ENCODE measurements at regions not wholly inside any gene's neighbourhood (a gene's known extent, or its start where the extent isn't known, plus 50 kb on each side); places are given as distances from the start of the nearest gene placed in this dataset.

DNA sequence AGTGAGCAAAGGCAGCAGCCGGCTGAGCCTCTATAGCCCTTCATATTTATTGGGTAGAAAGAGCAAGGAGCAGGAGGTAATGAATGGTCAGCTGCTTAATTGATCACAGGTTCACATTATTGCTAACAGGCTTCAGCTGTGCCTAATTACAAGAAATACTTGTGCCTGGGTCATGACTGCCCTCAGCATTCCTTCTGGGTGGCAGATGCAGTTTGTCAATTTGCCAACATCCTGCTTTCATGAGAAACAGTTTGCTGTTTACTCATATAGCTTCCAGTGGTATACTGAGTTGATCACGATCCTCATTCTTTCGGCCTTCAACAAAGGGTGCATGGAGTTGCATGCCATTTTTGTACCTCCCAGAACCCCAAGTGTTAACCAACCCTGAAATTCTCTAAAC is 81.0 kb upstream of the PLEKHG7 start:
- H3K9me3 Mint-ChIP-seq = peaks cover 5% of the 10 kb centered on the region
- H3K4me3 Mint-ChIP-seq = no peak overlapping the region
- no peak overlapping the region for H3K27ac Mint-ChIP-seq
- H3K36me3 Mint-ChIP-seq = no peaks in the 10 kb centered on the region
- no peaks in the 10 kb centered on the region for H3K4me1 Mint-ChIP-seq
- H3K27me3 Mint-ChIP-seq = no peaks in the 10 kb centered on the region
- ATAC-seq = no peak

DNA sequence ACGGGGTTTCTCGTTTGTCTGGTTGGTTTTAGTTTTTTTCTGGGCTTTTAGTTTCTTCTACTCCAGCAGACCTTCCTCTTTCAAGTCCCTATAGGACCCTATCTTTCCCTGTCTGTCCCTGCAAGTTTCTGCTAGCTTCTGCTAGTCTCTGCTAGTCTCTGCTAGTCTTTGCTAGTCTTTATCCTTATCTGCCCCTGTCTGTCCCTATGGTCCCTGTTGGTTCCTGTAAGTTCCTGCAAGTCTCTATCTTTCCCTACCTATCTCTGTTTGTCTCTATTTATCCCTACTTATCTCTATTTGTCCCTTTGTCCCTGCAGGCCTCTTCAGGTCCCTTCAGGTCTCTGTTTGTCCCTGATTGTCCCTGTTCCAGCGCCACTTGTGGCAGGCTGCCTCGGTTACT is 81.5 kb upstream of the PLEKHG7 start:
- Mint-ChIP-seq H3K36me3 (no peaks in the 10 kb centered on the region), H3K27me3 (no peaks in the 10 kb centered on the region), H3K4me3 (no peak overlapping the region), H3K27ac (no peak overlapping the region), H3K4me1 (no peaks in the 10 kb centered on the region), H3K9me3 (peaks cover 5% of the 10 kb centered on the region)
- ATAC-seq = no peak

DNA sequence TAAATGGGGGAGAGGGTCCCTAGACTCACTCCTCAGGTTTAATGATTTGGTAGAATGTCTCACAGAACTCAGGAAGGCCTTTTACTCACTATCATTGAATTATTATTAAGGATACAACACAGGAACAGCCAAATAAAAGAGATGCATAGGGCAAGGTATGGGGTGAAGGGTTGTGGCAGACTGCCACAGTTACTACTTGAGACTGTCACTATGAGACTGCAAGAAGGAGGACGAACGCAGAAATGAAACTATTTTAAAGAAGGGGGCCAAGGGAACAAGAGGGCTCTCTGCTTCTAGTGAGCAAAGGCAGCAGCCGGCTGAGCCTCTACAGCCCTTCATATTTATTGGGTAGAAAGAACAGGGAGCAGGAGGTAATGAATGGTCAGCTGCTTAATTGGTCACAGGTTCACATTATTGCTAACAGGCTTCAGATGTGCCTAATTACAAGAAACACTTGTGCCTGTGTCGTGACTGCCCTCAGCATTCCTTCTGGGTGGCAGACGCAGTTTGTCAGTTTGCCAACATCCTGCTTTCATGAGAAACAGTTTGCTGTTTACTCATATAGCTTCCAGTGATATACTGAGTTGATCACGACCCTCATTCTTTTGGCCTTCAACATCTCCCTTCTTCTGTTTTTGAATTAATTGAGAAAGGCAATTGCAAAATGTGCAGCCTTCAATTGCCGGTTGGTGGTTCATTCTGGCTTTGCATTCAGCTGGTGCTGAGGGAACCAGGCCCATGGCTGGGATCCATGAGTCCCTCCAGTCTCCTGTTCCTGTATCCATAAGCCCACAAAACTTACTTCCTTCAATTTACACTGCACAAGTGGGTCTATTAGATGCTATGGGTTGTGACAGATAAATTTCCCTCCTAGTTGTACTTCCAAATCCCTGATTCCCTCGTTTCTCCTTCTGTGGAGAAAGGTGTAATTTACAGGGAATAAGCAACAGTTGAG is 82.8 kb upstream of the PLEKHG7 start:
- Mint-ChIP-seq H3K4me1 (no peaks in the 10 kb centered on the region), H3K27ac (peak overlapping the region; percentile 36), H3K9me3 (peaks cover 5% of the 10 kb centered on the region), H3K36me3 (no peaks in the 10 kb centered on the region), H3K4me3 (no peak overlapping the region), H3K27me3 (no peaks in the 10 kb centered on the region)
- no peak for ATAC-seq

DNA sequence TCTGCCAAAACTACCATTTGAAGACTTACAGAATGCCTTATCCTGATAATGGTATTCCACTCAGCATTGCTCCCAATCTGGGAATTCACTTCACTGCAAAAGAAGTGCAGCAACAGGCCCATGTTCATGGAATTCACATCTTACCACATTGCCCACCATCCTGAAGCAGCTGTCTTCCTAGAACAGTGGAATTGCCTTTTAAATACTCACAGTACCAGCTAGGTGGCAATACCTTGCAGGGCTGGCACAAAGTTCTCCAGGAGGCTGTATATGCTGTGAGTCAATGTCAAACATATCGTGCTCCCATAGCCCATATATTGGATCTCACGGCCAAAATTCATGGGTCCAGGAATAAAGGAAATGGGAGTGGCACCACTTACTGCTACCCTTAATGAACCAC is 83.8 kb upstream of the PLEKHG7 start:
- Mint-ChIP-seq H3K27me3 (no peaks in the 10 kb centered on the region), H3K4me3 (no peak overlapping the region), H3K27ac (no peak overlapping the region), H3K4me1 (no peaks in the 10 kb centered on the region), H3K36me3 (no peaks in the 10 kb centered on the region), H3K9me3 (peaks cover 5% of the 10 kb centered on the region)
- no peak for ATAC-seq

DNA sequence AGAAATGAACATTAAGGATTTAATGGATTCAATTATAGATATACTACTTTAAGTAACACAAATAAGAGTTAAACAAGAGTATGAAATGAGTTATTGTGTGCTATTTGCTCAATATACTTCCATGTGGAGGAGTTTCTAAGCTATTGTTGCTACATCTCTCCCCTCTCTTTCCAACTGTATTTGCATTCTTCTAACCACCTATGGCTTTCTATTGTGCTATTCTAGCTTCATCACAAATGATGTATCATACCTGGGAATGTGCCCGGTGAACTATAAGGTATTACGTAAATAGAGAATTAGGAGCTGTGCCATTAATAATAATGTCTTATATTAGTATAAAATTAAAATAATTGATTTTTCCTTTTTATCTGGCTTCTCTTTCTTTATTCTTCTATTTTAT is 87.1 kb upstream of the PLEKHG7 start:
- H3K4me3 Mint-ChIP-seq = no peak overlapping the region

DNA sequence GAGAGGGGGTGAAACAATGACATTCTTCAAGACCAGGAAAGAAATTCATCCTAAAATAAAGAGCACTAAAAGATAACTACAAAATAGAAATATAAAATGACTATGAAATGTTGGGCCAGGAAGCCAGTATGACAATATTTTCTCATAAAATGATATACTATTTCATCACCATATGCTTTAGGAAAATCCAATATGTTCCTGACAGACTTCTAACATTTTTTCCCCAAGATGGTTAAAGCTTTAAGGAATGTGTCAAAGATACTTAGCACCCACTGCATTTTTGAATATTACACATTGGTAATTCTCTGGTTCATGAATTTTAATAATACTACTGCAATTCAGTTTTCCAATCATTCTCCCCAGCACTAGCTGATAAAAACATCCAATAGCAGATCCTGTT is 87.7 kb upstream of the PLEKHG7 start:
- Mint-ChIP-seq H3K27me3 (no peaks in the 10 kb centered on the region), H3K4me1 (no peaks in the 10 kb centered on the region), H3K9me3 (no peaks in the 10 kb centered on the region), H3K36me3 (no peaks in the 10 kb centered on the region), H3K4me3 (no peak overlapping the region), H3K27ac (no peak overlapping the region)
- ATAC-seq = no peak

More for the DNA sequence above, 87.1 kb upstream of the PLEKHG7 start:
- Mint-ChIP-seq H3K27ac (no peak overlapping the region), H3K4me1 (no peaks in the 10 kb centered on the region), H3K36me3 (no peaks in the 10 kb centered on the region), H3K9me3 (no peaks in the 10 kb centered on the region), H3K27me3 (no peaks in the 10 kb centered on the region)
- ATAC-seq = no peak

DNA sequence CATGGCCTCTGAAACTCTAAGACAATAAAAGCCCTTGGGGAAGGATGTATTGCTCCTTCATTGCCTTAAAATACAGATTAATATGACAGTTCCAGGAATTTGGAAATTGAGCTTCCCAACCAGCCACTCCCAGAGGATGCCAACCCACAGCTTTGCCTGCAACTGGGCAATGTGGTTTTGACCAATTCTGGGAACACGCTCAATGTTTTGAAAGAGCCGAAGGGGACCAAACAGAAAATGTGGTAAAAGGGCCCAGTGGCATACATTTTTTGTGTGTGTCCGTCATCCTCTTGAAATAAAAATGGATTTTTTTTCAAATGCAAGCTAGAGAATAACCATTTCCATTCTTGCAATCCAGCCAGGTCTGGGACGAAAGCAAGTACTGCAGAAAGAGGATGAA is 88.3 kb upstream of the PLEKHG7 start:
- H3K27me3 Mint-ChIP-seq = no peaks in the 10 kb centered on the region
- H3K4me1 Mint-ChIP-seq = no peaks in the 10 kb centered on the region
- H3K27ac Mint-ChIP-seq = no peak overlapping the region
- no peak for ATAC-seq
- H3K36me3 Mint-ChIP-seq = no peaks in the 10 kb centered on the region
- no peaks in the 10 kb centered on the region for H3K9me3 Mint-ChIP-seq
- no peak overlapping the region for H3K4me3 Mint-ChIP-seq

DNA sequence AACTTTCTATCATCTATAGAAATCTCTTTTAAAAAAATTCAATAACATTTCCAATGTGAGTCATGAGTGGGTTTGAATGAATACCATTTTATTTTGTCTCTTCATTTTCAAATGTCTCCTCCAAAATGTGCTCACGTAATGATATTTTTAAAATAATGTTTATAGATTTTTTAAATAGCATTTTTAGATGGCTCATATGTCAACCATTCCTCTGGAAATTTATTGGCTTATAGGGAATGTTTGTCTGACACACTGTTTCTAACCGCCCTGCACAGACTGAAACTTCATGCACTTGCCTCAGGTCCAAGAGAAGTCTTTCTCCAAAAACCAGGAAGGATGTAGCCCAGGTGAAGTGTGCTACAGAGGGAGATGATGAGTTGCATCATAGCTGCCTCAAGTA is 88.8 kb upstream of the PLEKHG7 start:
- Mint-ChIP-seq H3K4me3 (no peak overlapping the region), H3K4me1 (no peaks in the 10 kb centered on the region), H3K9me3 (no peaks in the 10 kb centered on the region), H3K36me3 (no peaks in the 10 kb centered on the region), H3K27me3 (no peaks in the 10 kb centered on the region), H3K27ac (no peak overlapping the region)
- no peak for ATAC-seq

DNA sequence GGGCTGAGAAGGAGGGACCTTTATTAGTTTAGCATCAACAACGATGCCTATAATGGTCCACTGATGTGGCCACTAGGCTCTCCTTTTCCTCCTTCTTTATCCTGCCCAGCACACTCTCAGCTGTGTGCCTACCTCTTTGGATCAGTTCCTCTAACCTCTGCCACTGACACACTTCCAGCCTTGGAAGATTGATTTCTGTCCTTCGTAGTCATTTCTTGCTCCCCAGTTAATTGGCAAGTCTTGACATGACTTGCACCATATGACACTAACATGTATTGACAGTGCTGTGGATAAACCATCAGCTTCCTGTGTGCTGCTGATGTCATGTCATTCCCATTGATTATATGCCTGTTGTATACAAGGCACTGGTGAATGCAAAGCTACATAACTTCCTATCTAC is 90.2 kb upstream of the PLEKHG7 start:
- Mint-ChIP-seq H3K27me3 (no peaks in the 10 kb centered on the region), H3K9me3 (no peaks in the 10 kb centered on the region), H3K4me1 (peaks cover 11% of the 10 kb centered on the region), H3K27ac (peak overlapping the region; percentile 13), H3K36me3 (no peaks in the 10 kb centered on the region), H3K4me3 (no peak overlapping the region)
- peak; percentile 51 for ATAC-seq

DNA sequence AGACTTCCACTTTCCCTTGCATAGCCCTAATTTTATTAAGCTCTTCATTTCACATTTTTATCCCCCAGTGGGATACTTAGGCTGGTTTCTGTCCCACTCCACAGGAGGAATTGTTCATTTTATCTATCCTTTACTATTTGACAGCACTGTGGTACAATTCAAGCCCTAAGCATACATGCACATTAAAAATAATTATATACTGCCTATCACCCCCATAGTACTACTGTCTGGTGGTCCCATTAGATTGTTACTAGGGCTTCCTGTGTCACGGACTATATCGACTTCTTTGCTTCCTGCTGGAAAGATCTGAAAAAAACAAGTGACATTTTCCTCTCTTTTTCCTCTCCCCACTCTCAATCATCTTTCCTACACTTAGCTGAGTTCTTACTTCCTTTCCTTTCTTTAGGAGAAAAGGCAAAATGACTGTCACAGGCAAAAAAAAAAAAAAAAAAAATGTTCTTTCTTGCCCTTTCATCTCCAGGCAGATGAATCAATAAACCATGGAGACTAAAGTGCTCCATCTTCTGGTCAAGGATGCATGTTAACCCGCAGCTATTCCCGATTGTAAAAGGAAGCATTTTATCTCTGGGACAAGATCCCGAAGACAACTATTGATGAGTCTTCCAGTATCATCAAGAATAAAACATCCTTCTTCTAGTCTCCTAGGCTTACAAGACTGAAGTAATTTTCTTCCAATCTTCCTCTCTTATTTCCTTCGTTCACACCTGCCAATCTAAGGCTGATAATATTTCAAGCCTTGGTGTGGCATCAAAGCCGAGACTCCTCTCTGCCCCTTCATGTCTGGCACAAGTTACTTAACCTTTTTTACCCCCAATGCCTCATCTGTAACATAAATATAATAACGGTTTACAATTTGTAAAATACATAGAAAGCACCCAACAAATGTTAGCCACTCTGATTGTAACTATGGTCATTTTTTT is 94.4 kb upstream of the PLEKHG7 start:
- peak overlapping the region; percentile 56 for H3K4me3 Mint-ChIP-seq
- no peaks in the 10 kb centered on the region for H3K27me3 Mint-ChIP-seq
- H3K27ac Mint-ChIP-seq = peak overlapping the region; percentile 71
- H3K9me3 Mint-ChIP-seq = no peaks in the 10 kb centered on the region
- ATAC-seq = no peak
- H3K36me3 Mint-ChIP-seq = no peaks in the 10 kb centered on the region
- peaks cover 11% of the 10 kb centered on the region for H3K4me1 Mint-ChIP-seq

DNA sequence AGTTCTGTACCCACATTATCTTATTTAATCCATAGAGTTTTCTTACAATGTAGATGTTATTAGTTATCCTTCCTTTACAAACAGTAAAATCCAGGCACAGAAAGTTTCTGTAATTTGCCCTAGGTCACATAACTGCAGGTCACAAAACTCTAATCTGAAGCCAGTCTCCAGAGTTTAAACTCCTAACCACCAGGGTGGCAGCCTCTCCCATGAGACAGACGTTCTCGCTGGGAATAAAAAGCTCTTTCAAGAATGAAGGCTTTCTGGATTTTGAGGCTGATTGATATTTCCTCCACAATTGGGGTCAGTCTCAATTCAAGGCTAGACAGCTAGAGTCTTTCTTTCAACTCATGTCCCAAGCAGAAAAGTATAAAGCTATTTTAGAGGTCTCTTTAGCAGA is 95.8 kb upstream of the PLEKHG7 start:
- Mint-ChIP-seq H3K4me1 (peaks cover 11% of the 10 kb centered on the region), H3K9me3 (peaks cover 4% of the 10 kb centered on the region), H3K36me3 (no peaks in the 10 kb centered on the region), H3K27me3 (no peaks in the 10 kb centered on the region), H3K4me3 (no peak overlapping the region), H3K27ac (no peak overlapping the region)
- ATAC-seq = no peak

DNA sequence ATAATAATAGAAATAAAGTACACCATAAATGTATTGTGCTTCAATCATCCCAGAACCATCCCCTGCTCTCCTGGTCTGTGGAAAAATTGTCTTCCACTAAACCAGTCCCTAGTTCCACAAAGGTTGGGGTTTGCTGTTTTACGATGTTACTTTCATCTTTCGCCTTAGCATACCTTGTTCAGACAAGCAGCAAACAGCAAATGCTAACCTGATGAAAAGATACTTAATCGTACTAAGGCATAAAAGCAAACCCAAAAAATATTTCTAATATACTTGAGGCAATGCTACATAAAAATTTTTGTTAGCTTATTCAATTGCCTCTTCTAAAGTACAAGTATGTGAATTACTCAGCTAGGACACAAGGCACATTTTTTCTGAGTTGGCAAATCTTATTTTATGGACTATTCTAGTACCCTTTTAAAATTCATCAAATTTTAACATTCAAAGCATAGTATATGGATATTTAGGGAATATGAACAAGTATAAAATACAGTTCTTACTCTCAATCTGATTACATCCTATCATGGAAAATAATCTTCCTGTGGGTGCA is 97.1 kb upstream of the PLEKHG7 start:
- H3K27me3 Mint-ChIP-seq = no peaks in the 10 kb centered on the region

DNA sequence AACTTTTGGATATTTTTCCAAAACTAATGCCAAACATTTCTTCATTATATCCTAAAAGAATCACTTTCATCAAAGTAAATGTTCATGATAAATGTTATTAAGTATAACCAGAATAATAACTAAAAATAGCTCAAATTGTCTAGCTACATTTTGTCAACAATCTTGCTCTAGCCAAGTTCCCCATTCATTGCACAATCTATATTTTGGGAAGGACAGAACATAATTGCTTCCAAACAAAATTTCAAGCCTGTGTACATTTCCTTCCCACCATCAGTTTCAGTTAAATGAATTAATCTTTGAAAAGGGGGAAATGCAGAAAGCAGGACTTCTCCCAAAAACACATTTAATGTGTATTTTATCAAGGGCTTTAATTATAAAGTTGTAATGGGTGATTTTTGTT is 98.0 kb upstream of the PLEKHG7 start:
- Mint-ChIP-seq H3K27ac (no peak overlapping the region), H3K36me3 (peaks cover 10% of the 10 kb centered on the region), H3K4me3 (no peak overlapping the region), H3K4me1 (peaks cover 21% of the 10 kb centered on the region), H3K9me3 (peaks cover 17% of the 10 kb centered on the region), H3K27me3 (no peaks in the 10 kb centered on the region)
- no peak for ATAC-seq

More for the DNA sequence above, 97.1 kb upstream of the PLEKHG7 start:
- Mint-ChIP-seq H3K9me3 (peaks cover 13% of the 10 kb centered on the region), H3K36me3 (peaks cover 6% of the 10 kb centered on the region), H3K4me3 (no peak overlapping the region), H3K4me1 (peaks cover 18% of the 10 kb centered on the region), H3K27ac (no peak overlapping the region)
- ATAC-seq = no peak

DNA sequence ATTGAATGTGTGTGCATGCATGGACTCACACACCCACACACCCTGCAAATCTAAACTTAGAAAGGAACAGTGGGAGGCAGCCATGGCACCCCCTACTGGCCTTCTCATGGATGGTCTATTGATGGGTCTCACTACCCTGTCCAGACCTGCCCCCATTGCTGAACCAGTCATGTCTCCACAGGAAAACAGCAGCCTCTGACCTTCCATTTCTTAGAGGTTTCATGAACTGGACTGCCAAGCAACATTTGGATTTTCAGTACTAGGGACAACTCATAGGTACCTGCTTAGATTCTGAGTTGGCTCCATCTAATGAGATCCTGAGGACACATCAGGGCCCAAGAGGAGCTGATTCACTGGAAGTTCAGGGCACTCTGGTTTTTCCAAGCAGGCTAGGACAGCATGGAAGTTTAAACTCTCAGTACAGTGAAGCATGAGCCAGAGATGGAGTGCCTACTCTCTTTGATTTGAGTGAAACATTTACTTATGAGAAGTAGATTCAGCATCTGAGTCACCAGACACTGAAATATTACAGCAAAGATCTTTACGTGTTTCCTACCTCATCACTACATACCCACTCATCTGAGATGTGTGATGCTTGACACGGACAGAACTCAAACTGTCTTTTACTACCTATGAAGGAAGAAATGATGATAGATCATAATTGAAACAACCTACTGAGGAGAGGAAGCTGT is 98.9 kb upstream of the PLEKHG7 start:
- peaks cover 26% of the 10 kb centered on the region for H3K9me3 Mint-ChIP-seq
- H3K27me3 Mint-ChIP-seq = no peaks in the 10 kb centered on the region
- H3K4me1 Mint-ChIP-seq = peaks cover 20% of the 10 kb centered on the region
- no peak overlapping the region for H3K27ac Mint-ChIP-seq
- no peak for ATAC-seq
- no peak overlapping the region for H3K4me3 Mint-ChIP-seq
- H3K36me3 Mint-ChIP-seq = peaks cover 19% of the 10 kb centered on the region
